SK-N-MC (cell line): ENCODE measurements at regions not wholly inside any gene's neighbourhood (a gene's known extent, or its start where the extent isn't known, plus 50 kb on each side); places are given as distances from the start of the nearest gene placed in this dataset.

ENCODE experiments used
- EZH2 ChIP-seq: fragments of 200-600 bp; sonication (generic); IDR thresholded peaks from one replicate; pipeline ENCODE4 v1.6.1; 2017; ENCODE audit warnings: antibody characterized with exemption
- FOXP2 ChIP-seq: optimal IDR thresholded peaks from 2 replicates; pipeline ENCODE3; 2011; ENCODE audit warnings: mild to moderate bottlenecking, moderate library complexity; ENCODE audit not compliant: insufficient read depth; ENCODE audit errors: extremely low read length, control extremely low read depth
- POLR2AphosphoS5 ChIP-seq: IDR thresholded peaks from 2 replicates; pipeline ENCODE4 v1.6.1; 2012; ENCODE audit warnings: mild to moderate bottlenecking, low read depth, low read length, borderline replicate concordance

GRCh38 chr18:30819619-30820018 is 222.9 kb downstream of the DSC3 start:
- no peak for TF ChIP-seq POLR2AphosphoS5
- no peak for TF ChIP-seq EZH2
- no peak for TF ChIP-seq FOXP2
